ENCODE measurements at regions not wholly inside any gene's neighbourhood (a gene's known extent, or its start where the extent isn't known, plus 50 kb on each side); places are given as distances from the start of the nearest gene placed in this dataset.
A peak's percentile ranks its signal among the peaks of the same experiment; 100 is the strongest.
"Not testable (repeated sequence)": the region's sequence is repeated elsewhere in the genome, so short reads cannot be mapped to it uniquely, and the experiment has no call there.

DNA sequence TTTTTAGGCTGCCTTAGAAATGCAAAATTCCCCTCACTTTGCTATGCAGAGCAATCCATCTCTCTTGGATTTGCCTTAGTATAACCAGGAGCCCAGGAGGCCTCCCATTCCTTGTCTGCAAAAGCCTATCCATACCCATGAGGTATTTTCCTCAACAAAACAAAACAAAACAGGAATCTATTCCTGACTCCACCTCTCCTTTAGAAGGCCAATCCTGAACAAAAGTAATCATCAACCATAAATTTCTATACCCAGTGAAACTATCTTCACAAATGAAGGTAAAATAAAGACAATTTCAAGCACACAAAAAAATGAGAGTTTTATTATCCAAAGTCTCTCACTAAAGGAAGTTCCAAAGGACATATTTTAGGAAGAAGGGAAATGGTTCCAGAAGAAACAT lies 365.7 kb downstream of the KCNRG start:
- no peak for DNase-seq (ENCODE audit: low read depth in 4 of 4, low spot score in 1 of 4)

DNA sequence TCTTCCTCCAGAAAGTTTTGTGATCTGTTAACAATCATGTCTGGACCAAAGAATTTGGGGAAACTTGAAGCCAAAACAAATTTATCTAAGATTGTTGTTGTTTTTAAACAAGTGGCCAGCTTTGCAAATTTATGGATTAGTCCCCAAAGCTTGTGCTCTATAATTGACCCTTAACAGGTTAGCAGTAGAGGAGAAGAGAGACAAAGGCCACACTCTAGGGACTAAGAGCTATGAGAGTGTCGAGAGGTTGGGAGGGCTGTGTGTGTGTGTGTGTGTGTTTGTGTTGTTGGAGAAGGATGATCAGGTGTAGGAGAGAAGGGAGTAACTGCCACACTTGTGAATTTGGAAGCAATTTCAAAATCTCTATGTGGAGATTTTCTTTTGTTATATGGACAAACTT lies 367.3 kb downstream of the KCNRG start:
- no peak for DNase-seq (ENCODE audit: low read depth in 4 of 4, low spot score in 1 of 4)

DNA sequence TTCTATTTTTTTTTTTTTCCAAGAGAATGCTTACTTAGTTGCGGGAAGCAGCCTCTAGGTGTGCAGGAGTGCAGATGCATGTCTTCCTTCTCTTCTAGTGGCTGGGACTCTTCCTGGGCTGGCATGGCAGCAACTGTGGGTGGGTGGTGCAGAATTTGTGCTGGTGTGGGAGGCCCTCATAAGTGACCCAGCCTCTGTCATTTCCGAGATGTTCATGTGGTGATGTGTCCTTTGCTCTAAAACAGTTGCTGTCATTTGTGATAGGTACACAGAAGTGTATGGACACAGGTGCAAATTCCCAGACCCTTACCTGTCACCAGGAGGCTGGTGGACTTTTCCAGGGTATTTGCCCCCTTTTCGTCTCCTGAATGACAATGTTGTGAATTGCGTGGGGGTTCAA lies 367.7 kb downstream of the KCNRG start:
- no peak for DNase-seq (ENCODE audit: low read depth in 4 of 4, low spot score in 1 of 4)

DNA sequence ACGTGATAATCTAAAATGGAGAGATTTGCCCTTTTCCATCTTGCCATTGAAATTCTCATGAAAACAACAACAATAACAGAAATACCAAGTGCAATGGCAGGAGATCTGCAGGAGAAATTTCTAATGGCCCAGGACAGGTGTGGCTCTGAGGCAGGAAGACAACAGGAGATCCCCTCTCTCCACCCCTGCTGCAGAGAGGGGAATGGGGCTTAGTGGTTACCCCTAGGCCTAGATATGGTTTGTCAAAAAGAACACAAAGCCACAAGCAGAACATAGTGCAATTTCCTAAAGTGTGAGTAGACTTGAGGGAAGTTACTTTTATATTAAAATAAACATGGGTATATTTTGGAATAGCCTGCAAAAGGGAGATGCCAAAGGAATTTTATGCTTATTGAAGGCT lies 369.5 kb downstream of the KCNRG start:
- DNase-seq (ENCODE audit: low read depth in 4 of 4, low spot score in 1 of 4): no peak

DNA sequence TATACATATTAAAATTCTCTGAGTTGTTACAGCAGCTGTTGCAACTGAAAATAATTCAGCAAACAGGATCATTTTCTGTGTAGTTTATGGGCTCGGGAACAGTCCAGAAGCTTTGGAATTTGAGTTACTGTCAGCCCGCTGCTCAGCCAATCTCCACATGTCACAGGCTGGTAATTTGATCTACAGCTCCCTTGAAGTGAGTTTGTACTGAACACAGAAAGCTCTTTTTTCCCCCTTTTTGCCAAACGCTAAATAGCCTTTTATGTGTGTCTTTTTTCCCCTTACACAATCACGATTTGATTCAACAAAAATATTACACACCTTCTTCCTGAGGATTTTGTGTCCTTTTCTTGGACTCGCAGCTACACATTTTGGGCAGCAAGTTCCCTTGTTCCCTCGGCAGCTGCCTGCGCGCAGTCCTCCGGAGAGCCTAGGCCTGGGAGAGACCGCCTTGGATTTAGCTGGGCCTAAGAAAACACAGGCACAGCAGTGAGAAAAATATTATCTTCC lies 371.4 kb downstream of the KCNRG start:
- DNase-seq (ENCODE audit: low read depth in 4 of 4, low spot score in 1 of 4): no peak

DNA sequence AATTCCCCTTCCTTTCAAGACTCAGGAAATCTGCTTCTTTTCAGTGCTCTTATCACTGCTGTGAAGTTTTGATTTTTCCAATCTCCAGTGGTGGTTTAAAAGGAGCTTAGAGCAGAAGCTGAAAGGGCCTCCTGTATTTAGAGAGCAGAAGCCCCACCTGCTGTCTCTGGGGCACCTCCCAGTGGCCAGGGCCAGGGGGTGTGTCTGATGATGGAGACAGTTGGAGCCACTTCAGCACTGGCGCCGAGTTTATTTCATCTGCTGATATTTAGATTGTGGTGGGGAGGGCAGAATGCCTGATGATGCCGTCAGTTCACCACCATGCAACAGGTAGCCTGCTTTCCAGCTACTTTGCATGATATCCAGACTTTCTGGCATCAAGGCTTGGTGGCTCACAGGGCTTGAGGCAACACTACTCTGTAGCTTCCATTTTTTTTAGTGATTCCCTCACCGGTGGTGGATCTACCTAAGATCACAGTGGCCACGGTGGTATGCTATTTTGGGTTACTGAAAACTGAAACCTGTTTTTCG lies 371.9 kb downstream of the KCNRG start:
- DNase-seq (ENCODE audit: low read depth in 4 of 4, low spot score in 1 of 4): peak in 1 of 4 experiments; percentile 6

DNA sequence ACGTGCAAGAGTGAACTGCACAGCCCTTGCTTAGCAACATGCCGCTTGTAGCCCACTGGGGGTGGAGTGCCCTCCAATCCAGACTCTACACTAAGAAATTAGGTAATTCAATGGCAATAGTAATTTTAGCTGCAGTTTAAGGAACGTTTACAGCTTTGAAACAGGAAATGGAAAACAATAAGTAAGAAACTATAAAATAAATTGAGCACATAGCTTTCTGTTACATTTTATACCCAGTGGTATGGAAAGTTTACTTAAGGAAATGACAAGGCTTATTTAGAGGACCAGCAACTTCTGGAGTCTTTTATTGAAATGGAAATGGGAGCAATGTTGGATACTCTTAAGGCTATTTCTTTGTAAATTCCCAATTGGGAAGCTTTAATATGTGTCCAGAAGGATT lies 373.2 kb downstream of the KCNRG start:
- no peak for DNase-seq (ENCODE audit: low read depth in 4 of 4, low spot score in 1 of 4)

DNA sequence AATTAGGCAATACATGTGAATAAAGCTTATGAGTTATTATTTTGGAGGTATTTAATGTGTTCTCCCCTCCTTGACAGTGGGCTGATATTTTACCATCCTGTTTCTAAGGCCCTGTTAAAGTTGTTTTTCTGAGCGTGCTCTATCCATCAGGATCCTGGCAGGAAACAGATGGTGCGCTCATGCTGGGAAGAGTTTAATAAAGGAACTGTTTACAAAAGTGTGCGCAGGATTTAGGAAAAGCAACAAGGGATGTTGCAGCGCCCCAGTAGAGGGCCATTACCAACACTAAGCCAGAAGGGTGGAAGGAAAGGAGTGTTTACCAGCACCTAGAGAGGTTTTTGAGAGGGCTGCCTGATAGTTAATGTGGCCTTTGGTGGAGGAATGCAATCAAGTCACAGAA lies 374.5 kb downstream of the KCNRG start:
- no peak for DNase-seq (ENCODE audit: low read depth in 4 of 4, low spot score in 1 of 4)

DNA sequence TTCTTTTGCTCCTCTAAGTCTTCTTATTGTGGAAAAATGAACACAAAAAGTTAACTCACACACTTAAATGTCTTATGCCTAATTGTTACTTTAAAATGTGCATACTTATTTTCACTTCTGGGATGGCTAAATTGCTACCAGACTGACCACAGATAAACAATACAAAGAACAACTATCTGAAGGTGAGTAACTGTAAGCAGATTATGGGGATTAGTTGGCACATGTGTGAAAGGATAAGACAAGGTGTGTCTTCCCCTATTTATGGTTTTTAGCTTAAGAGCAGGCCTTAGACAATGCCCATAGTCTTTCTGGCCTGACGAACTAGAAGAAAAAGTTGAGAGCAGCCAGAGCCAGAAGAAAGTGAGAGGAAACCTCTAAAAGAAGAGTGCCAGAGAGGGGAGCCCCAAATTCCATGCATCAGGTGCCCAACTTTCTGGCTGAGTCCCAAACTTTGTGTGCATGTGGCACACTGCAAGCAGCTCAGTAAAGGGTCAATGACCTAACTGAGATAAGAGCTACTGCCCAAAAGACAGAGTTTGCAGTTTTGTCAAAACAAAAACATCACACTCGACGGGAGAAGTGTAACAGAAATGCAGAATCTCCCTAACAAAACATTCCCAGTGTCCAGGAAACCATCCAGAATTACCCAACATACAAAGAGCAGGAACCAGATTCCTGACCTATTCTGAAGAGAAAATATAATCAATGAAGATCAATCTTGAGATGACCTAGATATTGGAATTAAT lies 375.4 kb downstream of the KCNRG start:
- DNase-seq (ENCODE audit: low read depth in 4 of 4, low spot score in 1 of 4): no peak

DNA sequence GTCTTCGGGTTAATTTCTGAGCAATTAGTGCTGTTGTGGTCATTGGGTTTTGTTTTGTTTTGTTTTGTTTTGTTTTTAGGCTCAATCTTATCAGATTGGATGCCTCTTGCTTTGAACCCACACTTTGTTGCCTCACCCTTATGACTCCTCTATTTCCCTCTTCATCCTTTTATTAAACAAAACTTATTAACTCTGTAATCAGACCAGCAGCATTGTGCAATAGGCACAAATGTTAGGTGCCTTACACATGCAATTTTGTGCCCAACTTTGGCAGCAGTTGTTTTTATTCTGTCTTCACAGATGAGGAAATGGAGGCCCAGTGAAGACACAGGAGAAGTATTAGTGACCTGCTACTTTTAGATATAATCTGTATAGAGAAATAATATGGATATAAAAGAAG lies 377.7 kb downstream of the KCNRG start:
- no peak for DNase-seq (ENCODE audit: low read depth in 4 of 4, low spot score in 1 of 4)

DNA sequence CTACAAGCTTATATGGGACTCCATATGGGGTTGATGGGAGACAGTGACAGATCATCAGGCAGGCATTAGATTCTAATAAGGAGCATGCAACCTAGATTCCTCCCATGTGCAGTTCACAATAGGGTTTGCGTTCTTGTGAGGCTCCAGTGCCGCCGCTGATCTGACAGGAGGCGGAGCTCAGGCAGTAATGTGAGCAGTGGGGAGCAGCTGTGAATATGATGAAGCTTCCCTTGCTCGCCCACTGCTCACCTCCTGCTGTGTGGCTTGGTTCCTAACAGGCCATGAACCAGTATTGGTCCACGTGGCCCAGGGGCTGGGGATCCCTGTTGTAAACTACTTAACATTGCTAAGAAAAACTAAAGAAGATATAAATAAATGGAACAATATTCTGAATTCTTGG lies 378.4 kb downstream of the KCNRG start:
- DNase-seq (ENCODE audit: low read depth in 4 of 4, low spot score in 1 of 4): no peak

DNA sequence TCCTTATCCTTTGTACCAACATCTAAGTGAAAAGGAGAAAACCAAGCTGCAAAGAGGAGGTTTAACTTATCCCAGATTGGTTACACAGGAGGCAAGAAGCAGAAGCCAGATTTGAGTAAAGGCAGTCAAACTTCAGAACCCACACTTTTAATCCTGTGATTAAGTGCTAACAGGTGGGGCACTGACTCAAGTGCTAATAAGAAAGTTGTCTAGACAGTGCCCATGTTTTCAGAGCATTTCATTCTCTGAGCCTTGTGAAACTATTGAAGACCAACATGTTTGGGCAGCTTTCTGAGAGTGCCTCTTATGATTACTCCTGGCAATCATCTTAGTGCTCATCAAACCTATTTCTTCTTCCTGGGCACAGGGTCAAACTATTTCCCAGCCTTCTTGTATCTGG lies 380.8 kb downstream of the KCNRG start:
- DNase-seq (ENCODE audit: low read depth in 4 of 4, low spot score in 1 of 4): no peak

DNA sequence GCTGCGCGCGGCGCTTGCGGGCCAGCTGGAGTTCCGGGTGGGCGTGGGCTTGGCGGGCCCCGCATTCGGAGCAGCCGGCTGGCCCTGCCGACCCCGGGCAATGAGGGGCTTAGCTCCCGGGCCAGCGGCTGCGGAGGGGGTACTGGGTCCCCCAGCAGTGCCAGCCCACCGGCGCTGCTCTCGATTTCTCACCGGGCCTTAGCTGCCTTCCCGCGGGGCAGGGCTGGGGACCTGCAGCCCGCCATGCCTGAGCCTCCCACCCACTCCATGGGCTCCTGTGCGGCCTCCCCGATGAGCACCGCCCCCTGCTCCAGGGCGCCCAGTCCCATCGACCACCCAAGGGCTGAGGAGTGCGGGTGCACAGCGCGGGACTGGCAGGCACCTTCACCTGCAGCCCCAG lies 381.4 kb downstream of the KCNRG start:
- not testable (repeated sequence) for DNase-seq (ENCODE audit: low read depth in 4 of 4, low spot score in 1 of 4)

DNA sequence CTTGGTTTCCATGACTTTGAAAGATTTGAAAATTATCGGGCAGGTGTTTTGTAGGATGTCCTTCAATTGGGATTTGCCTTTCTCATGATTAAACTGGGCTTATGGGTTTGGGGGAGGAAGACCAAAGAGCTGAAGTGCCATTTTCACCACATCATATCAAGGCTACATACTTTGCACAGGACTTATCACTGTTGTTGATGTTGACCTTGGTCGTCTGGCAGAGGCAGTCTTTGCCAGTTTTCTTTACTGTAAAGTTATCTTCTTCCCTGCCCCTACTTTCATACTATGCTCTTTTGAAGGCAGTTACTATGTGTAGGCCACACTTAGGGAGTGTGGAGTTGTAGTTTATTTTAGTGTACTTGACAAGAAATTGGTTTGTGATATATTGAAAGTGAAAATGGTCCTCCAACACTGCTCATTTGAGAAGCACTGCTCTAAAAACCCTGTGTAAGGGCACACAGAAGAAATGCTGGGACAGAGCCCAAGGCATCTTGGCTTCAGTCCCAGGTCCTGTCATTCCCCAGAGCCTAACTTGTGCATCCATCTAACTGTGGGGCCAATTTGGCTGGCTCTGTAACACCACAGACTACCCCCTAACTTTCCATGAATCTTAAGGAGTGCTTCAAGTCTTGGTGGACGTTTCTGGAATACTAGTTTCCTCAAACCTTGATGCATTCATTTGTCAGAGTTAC lies 384.9 kb downstream of the KCNRG start:
- DNase-seq (ENCODE audit: low read depth in 4 of 4, low spot score in 1 of 4): no peak

DNA sequence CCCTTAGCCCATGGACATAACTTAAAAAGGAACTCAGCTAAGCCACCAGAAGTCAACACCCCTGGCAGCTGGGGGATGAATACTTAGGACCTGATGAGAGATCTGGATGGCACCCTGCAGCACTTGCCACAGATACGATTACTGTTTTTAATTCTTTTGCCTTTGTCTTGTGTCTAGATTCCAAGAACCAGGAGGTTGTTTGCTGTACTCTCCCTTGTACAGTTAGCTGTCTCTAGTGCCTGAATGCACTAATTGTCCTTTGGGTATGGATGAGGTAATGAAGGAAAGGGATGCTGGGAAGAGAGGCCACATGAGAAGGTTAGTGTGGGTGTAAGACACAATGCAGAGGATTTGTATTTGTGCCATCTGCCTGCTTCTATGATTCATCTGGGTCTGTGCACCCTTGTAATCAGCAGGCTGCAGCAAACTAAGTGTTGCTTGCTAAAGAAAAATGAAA lies 385.8 kb downstream of the KCNRG start:
- DNase-seq (ENCODE audit: low read depth in 4 of 4, low spot score in 1 of 4): no peak

DNA sequence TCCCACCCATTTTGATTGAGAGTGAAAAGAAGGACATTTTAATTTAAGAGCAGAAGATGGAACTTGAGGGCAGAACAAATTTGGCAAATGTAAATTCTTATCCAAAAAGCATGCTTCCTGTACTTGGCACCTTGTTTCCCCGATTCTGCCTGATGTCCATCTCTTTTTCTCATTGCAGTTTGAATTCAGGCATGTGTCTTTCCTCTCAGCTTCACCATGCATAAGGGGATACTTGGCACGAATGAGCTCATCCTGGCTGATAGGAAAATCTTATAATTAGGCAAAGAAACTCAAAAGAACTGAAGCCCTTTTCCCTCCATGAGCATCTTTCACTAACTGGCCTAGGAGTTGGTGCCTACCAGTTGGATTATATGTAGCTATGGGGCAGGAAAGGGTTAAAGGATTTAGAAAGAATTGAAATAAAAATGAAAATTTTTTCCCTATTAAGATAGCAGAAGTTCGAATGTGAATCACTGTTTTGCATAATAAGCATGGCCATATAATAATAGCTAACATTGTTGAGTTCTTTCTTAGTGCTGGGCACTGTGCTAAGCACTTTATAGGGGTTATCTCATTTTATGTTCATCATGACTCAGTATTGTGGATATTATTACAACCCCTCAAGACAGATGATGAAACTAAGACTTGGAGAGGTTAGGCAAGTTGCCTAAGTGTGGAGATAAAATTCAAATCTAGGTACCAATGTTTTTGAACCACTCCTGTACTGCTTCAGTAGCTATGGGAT lies 386.6 kb downstream of the KCNRG start:
- no peak for DNase-seq (ENCODE audit: low read depth in 4 of 4, low spot score in 1 of 4)

DNA sequence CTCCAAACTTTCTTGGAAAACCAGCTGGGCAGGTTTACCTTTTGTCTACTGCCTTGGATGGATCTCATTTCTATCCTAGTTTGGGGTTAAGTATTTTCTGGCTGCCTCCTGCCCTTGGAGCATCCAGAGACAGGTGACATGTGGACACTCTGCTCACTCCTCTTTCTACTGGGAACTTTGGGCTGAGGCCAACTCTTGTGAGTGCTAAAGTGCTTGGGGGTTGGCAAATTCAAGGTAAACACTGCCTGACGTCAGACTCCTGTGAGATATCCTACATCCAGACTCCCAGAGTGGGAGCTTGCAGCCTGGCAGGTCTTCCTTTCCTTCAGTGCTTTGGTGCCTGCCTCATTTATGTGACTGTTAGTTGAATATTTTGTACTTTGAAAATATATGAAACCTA lies 388.1 kb downstream of the KCNRG start:
- DNase-seq (ENCODE audit: low read depth in 4 of 4, low spot score in 1 of 4): no peak

DNA sequence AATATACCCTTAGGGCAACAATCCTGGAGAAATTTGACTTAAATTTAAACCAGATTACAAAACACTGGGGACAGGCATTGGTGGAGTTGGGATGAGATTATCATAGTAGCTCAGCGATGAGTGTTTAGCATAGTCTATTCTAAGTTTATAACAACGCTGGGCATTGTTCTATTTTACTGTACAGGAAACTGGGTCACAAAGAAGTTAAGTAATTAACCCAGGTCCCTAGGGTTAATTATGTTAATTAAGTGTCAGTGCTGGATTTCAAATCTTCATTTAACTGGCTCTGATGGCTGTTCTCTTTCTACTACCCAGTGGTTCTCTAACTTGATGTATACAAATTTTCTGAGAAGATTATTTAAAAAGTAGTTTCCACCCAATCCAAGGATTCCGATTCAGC lies 388.9 kb downstream of the KCNRG start:
- no peak for DNase-seq (ENCODE audit: low read depth in 4 of 4, low spot score in 1 of 4)

DNA sequence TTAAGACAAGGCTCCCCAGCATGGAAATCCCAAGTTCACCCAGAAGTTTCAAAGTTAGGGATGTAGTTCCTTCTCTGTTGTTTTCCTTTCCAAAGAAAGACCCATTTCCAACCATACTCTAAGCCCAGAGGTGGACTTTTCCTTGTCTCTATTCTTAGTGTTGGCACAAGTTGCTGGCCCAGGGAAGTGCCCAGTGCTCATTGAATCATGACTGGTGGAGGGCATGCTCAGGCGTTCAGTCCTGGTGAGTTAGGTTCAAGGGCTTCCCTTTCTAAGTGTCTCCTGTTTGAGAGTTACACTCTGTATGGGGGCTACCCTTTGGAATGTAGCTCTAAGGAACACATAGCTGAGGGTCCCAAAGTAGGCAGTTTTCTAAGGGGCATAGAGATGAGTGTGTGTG lies 389.5 kb downstream of the KCNRG start:
- no peak for DNase-seq (ENCODE audit: low read depth in 4 of 4, low spot score in 1 of 4)

DNA sequence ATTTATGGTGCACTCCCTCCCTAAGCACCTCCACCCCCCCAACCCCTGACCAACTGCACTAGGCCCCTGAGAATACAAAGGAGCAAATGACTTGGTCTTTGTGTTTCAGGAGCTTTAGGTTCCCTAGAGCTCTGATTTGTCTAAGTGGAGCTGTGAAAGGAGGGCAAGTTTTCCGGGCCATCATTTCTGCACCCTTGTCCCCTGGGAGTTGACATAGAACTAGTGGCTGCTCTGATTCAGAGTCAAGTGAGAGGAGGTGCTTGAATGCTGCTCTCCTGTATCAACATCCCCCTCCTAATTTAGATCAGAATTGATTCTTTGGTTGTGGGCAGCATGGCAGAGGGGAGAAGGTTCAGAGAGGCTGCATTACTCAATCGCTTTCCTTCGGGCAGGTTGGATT lies 391.6 kb downstream of the KCNRG start:
- no peak for DNase-seq (ENCODE audit: low read depth in 4 of 4, low spot score in 1 of 4)

DNA sequence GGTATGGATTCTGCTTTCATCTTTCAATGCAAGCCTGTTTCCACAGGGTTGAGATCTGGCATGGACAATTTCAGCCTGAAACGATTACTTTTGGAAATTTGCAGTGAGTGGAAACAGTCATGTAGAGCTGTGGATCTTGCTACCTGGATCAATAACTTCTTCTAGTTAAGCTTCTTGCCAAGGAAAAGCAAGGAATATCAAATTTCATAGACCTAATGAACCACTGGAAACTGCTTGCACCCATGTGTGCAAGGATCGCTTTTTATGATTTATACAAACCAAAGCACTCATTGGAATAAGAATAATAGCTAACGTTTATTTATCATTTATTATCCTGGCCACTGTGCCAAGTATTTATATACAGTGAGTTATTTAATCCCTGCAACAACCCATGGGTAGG lies 392.8 kb downstream of the KCNRG start:
- DNase-seq (ENCODE audit: low read depth in 4 of 4, low spot score in 1 of 4): no peak

DNA sequence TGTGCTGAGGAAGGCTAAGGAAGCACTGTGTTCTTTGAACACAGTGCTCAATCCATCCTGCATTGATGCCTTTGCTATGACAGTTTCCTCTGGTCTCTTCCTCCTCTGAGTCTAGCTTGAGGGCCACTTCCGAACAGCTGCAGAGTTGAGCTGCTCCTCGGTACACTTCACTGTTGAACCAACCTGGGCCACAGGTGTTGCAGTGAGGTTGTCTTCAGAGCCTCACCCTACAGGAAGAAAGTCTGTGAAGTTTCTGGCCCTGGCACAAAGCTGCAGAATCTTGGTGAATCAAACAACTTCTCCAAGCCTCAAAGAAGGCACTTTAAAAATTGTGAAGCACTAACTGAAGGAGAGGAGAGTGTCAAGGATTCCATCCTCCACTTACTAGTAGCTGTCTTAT lies 394.0 kb downstream of the KCNRG start:
- DNase-seq (ENCODE audit: low read depth in 4 of 4, low spot score in 1 of 4): no peak
